Hematopoietic multipotent progenitor cell (in vitro differentiated cells): ENCODE measurements at regions not wholly inside any gene's neighbourhood (a gene's known extent, or its start where the extent isn't known, plus 50 kb on each side); places are given as distances from the start of the nearest gene placed in this dataset.

Experiments
- DNase-seq, 3 donors: peaks; one replicate each; pipeline ENCODE4 v3.0.0-alpha.2; 2011 to 2015; ENCODE audit warnings: low read depth in 2 of 3, low spot score in 2 of 3

- no peak for DNase-seq
These were observed 362.5 kb upstream of the CHRM3 start for GRCh38 chr1:239023732-239024360.

GRCh38 chr1:239016337-239016736 lies 370.0 kb upstream of the CHRM3 start:
- no peak for DNase-seq

- no peak for DNase-seq
These were observed 375.0 kb upstream of the CHRM3 start for GRCh38 chr1:239011382-239011781.

DNA sequence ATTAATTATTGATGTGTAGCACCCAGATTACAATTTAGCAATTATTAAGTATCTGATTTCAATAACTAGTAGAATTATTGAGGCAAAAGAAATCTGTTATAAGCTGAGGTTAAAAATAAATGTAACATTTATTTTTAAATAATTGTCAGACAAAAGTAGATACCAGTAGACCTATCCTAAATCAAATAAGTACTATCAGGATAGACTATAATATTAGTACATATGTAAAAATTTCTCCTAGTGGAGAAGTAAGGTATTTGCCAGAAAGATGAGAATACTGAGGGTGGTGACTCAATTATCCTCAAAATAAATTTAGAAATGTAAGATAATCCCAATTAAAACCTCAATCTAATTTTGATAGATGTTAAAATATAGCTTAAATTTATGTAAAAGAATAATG lies 377.8 kb upstream of the CHRM3 start:
- no peak for DNase-seq

DNA sequence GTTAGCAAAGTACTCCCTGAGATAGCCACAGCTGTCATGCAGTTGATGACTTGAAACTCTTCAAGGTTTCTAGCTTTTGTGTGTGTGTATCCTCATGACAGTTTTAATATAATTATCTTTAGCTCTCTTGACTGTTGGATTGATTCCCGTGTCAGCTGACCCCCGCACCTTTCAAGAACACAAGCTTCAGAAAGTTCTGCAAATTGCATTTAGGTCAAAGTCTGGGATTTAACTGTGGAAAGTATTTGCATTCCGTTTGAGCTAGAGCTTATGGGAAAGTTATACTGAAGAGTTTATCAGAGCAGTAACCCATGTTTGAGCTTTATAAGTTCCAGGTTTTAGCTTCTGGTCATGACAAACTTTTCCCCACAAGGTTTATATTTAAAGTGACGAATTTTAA lies 380.1 kb upstream of the CHRM3 start:
- no peak for DNase-seq

GRCh38 chr1:238999944-239000343 lies 386.4 kb upstream of the CHRM3 start:
- no peak for DNase-seq

DNA sequence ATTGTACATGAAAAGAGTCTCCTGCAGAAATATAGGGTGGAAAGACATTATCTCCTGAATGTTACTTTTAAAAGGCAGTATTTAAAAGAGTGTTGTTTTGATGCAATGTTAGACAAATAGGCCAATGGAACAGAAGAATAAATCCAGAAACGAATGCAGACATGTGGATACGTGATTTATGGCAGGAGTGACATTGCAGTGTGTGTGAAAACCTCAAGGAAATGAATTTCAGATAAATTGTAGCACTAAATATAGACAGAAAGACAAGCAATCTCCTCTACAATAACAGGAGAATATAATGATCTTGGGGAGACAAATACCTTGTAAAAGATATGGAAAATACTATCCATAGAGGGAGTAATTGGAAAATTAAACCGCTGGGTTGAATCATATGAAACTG lies 387.8 kb upstream of the CHRM3 start:
- peak in 1 of 3 donors; percentile 50 for DNase-seq

GRCh38 chr1:238991765-238992495 lies 394.4 kb upstream of the CHRM3 start:
- no peak for DNase-seq

DNA sequence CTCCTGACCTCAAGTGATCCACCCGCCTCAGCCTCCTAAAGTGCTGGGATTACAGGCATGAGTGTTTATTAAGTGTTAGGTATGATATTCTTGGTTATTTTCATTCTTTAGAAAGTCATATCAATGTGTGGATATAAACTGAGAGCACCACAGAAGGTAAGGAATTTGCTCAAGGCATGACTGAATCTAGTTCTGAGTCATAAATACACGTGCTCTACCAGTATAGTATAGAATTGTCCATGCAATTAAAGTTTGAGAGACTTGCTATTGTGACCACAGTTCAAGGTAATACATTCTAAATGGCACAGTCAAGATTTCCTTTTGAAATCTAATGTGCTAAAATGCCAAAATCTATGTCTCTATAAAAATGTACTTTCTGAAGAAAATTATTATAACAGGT lies 401.1 kb upstream of the CHRM3 start:
- DNase-seq: no peak

GRCh38 chr1:238982736-238983135 lies 403.6 kb upstream of the CHRM3 start:
- DNase-seq: no peak

- DNase-seq: no peak
These were observed 404.9 kb upstream of the CHRM3 start for GRCh38 chr1:238981317-238981933.

DNA sequence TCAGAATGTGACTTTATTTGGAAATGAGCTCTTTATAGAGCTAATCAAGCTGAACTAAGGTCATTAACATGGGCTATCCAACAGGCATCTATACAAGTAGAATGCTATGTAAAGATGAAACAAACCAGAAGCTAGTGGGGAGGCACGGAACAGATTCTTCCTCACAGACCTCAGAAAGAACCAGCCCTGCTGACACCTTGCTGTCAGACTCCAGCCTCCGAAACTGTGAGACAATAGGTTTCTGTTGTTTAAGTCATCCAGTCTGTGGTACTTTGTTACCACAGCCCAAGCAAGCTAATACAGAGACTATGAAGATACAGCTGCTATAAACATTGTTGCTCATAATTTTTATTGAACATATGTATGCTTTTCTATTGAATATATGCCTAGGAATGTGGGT lies 406.3 kb upstream of the CHRM3 start:
- no peak for DNase-seq

DNA sequence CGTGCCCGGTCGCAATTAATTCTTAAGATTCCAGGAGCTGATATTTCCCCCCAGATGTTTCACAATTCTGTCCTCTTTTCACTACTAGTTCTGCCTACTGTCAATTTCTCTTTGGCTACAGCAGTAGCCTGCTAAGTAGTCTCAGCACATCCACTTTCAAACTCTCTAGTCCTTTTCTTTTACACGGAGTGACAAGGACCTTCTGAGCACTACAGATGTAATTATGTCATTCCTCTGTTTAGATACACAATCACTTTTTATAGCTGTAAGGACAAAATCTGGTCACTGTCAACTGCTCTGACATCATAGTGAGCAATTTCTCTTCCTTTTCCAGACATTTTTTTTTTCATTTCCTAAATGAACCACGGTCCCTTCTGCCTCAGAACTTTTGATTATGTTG lies 421.7 kb upstream of the CHRM3 start:
- no peak for DNase-seq

DNA sequence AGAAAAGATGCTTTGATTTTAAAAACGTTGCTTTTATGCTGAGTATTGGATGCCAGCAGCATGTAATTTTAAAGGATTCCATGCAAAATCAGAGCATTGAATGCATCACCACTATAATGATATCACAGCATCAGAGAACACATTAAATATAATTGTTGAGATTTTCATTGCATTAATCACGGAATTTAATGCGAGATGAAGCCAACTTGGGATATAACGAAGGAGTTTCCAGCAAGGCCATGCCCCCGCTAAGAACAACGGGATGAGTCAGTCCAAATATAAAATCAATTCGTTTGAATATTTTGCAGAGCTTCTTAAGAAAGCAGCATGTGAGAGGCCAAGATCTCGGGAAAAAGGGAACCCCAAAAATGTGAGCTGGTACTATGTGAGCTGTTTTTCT lies 423.4 kb upstream of the CHRM3 start:
- no peak for DNase-seq

DNA sequence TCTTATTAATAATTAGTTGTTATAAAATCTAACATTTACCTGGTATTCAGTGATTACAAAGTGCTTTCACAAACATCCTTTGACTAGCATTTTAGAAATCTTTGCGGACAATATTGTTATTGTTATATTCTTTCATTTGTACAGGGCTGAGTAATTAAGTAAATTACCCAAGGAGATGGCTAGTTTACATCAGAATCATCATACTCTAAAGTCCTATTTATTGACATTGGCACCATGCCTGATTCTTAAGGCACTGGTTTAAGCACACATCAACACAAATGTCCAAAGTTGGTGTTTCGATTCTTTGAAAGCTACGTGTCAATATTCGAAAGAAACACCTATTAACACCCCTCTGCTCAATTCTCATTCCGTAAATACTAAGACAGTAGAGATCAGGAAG lies 424.6 kb upstream of the CHRM3 start:
- no peak for DNase-seq

GRCh38 chr1:238960071-238960470 lies 426.3 kb upstream of the CHRM3 start:
- DNase-seq: no peak

DNA sequence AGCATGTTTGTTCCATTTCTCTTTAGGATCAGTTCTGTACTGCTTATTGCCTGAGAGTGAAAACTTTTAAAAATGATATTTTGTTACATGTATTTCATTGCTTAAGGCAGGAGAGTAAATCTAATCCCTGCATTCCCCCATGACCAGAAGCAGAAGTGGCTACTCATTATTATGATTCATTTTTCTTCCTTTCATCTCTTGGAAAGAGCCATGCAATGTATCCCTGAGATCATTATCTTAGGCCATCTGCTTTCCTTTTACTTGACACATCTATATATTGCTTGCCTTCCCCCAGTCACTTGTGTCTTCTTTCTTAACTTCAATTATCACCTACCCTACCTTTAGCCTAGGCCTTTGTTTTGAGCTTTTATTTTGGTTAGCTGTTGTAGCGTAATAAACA lies 430.4 kb upstream of the CHRM3 start:
- no peak for DNase-seq

- no peak for DNase-seq
These were observed 431.5 kb upstream of the CHRM3 start for GRCh38 chr1:238954865-238955264.

DNA sequence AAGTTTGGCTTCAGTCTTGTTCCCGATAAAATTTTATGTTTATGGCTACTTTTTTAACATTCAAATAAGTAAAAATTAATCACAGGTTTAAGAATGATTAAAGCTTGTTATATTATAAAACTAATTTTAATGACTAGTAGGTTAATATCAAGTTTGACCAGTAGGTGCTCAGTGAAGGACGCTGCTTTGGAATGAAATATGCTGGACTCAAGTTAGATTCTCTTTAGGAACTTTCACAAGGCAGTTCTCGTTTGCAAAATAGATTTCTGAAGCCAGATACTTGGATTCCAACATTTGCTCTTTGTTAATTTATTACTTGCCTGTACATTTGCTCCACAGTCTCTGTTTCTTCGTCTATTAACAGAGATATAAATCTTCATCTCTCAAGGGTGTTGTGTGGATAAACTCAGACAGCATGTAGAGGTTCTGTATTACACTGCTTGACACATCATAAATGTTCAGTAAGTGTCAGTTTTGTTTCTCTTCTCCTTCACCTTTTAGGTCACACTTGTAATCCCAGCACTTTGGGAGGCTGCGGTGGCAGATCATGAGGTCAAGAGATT lies 432.8 kb upstream of the CHRM3 start:
- no peak for DNase-seq

GRCh38 chr1:238951809-238952208 lies 434.6 kb upstream of the CHRM3 start:
- DNase-seq: peak in 2 of 3 donors; percentile 37 to 75

DNA sequence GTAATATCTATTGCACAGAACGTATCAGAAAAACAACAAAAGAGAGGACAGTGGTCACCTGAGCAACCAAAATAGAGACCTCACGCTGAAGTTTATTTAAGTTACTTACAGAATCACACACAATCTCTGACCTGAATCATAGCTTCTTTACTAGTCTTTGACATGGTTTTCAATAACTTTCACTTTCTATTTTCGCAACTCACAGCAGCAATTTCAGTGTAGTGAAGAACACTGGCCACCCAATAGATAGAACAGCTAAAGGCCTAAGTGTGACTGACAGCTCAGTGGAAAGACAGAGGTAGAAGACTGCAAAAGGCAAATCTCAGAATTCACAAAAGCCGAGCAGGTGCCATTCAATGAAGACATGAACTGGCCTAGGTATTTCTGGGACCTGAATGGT lies 435.6 kb upstream of the CHRM3 start:
- DNase-seq: peak in 2 of 3 donors; percentile 14 to 44

GRCh38 chr1:238950017-238950416 lies 436.4 kb upstream of the CHRM3 start:
- no peak for DNase-seq
